Osteocyte (in vitro differentiated cells): ENCODE measurements at regions not wholly inside any gene's neighbourhood (a gene's known extent, or its start where the extent isn't known, plus 50 kb on each side); places are given as distances from the start of the nearest gene placed in this dataset.

Experiments
- DNase-seq: peaks from one replicate; pipeline ENCODE4 v3.0.0; 2021; ENCODE audit warnings: mixed read lengths; ENCODE audit not compliant: unreplicated experiment; ENCODE audit errors: extremely low spot score
- H3K27ac Mint-ChIP-seq: one replicate; pipeline ENCODE4 v1.8.0; 2021; ENCODE audit warnings: mild to moderate bottlenecking, mixed read lengths; ENCODE audit not compliant: unreplicated experiment
- H3K27me3 Mint-ChIP-seq: one replicate; pipeline ENCODE4 v1.8.0; 2021; ENCODE audit warnings: mixed read lengths; ENCODE audit not compliant: unreplicated experiment
- H3K36me3 Mint-ChIP-seq: one replicate; pipeline ENCODE4 v1.8.0; 2021; ENCODE audit warnings: mixed read lengths; ENCODE audit not compliant: unreplicated experiment
- H3K4me1 Mint-ChIP-seq: one replicate; pipeline ENCODE4 v1.8.0; 2021; ENCODE audit warnings: mixed read lengths; ENCODE audit not compliant: unreplicated experiment
- H3K4me3 Mint-ChIP-seq: one replicate; pipeline ENCODE4 v1.8.0; 2021; ENCODE audit warnings: mild to moderate bottlenecking, moderate library complexity, mixed read lengths; ENCODE audit not compliant: unreplicated experiment
- H3K9me3 Mint-ChIP-seq: one replicate; pipeline ENCODE4 v1.8.0; 2021; ENCODE audit warnings: mixed read lengths; ENCODE audit not compliant: unreplicated experiment
- TF ChIP-seq, protein P1 (sequence below): fragments of 200-600 bp; sonication (generic); IDR thresholded peaks from 2 replicates; pipeline ENCODE4 v1.5.0; 2021; ENCODE audit warnings: antibody characterized with exemption, mild to moderate bottlenecking, moderate library complexity

DNA sequence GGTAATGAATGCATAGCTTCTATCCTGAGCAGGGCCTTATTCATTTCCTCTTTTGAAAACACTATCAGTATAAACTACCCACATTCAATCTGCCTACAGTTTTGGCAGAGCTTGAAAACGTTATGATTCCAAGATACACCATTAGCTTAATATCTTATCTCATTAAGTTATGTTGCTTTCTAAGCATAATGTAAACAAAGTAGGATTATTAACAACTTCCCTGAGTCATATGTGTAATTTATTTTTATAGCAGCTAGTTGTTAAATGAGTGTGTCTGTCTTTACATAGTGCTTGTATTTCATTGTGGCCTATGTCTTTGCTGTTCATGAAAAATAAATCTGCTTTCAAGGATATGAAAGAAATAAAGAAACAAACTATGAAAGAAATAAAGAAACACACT is 106.2 kb upstream of the DLX6 start:
- Mint-ChIP-seq H3K27ac (no peak overlapping the region), H3K9me3 (no peaks in the 10 kb centered on the region), H3K36me3 (no peaks in the 10 kb centered on the region), H3K27me3 (peaks cover 3% of the 10 kb centered on the region), H3K4me3 (no peak overlapping the region), H3K4me1 (no peaks in the 10 kb centered on the region)
- TF ChIP-seq, protein P1, sequence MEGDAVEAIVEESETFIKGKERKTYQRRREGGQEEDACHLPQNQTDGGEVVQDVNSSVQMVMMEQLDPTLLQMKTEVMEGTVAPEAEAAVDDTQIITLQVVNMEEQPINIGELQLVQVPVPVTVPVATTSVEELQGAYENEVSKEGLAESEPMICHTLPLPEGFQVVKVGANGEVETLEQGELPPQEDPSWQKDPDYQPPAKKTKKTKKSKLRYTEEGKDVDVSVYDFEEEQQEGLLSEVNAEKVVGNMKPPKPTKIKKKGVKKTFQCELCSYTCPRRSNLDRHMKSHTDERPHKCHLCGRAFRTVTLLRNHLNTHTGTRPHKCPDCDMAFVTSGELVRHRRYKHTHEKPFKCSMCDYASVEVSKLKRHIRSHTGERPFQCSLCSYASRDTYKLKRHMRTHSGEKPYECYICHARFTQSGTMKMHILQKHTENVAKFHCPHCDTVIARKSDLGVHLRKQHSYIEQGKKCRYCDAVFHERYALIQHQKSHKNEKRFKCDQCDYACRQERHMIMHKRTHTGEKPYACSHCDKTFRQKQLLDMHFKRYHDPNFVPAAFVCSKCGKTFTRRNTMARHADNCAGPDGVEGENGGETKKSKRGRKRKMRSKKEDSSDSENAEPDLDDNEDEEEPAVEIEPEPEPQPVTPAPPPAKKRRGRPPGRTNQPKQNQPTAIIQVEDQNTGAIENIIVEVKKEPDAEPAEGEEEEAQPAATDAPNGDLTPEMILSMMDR = no peak
- DNase-seq = no peak

DNA sequence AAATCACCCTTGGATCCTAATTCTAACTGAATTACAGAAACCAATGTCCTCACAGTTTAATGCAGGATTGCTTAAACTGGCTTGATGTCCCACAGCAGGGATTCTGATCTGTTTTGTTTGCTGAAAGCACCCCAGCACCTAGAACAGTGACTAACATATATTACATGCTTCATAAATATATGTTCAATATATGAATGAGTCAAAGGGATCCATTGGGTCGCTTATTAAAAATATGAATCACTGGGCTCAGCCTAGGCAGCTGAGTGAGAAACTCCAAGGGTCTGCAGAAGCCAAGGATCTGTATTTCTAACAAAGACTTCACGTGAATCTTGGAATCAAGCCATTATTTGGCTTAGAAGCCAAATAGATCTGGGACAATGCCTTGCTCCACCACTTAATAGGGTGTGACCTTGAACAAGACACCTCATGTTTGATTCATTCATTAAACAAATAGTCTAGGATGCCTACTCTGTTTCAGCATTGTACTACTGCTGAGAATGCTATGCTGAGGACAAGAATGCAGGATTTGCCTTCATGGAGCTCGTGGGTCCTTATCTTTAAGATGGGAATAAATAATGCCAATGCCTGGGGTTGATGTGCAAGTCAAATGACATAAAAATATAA is 103.4 kb upstream of the DLX6 start:
- no peaks in the 10 kb centered on the region for H3K36me3 Mint-ChIP-seq
- no peaks in the 10 kb centered on the region for H3K4me1 Mint-ChIP-seq
- H3K9me3 Mint-ChIP-seq = no peaks in the 10 kb centered on the region
- peaks cover 4% of the 10 kb centered on the region for H3K27me3 Mint-ChIP-seq
- no peak overlapping the region for H3K4me3 Mint-ChIP-seq
- H3K27ac Mint-ChIP-seq = no peak overlapping the region
- no peak for DNase-seq
- TF ChIP-seq, protein P1 = no peak

DNA sequence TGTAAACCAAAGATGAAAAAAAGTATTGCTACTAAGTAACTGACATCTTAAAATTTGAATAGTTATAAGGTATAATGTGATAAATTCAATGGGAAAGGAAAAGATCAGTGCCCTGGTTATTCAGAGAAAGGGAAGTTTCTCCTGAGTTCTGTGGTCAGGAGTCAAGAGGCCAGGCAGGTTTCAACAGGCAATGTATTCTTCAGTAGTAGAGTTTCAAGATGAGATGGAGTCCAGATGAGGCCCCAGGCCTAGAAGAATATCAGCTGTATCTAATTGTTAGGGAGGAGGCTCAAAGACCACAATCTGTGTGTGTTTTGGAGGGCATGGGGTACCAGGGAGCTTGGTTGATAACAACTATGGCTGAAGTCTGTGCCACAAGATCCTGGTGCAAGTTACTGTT is 101.4 kb upstream of the DLX6 start:
- Mint-ChIP-seq H3K4me3 (no peak overlapping the region), H3K4me1 (no peaks in the 10 kb centered on the region), H3K27me3 (peaks cover 4% of the 10 kb centered on the region), H3K9me3 (no peaks in the 10 kb centered on the region), H3K36me3 (no peaks in the 10 kb centered on the region), H3K27ac (no peak overlapping the region)
- TF ChIP-seq, protein P1 = no peak
- no peak for DNase-seq

DNA sequence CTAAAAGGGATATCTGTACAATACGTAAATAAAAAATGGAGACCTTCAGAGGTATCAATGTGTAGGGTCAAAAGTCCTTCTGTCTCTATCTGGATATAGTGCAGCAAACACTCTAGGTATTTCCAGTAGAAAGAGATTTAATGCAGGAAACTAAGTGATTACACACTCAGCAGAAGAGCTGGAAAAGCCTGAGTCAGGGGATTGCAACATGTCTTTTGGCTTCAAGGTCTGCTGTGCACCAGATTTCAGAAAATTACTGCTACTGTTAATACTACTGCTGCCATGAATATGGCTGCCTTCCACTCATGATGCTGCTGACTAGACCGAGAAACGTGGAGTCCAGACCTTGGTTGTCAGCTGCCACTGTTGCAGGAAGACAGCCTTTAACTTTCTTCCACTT is 94.9 kb upstream of the DLX6 start:
- no peak for DNase-seq
- Mint-ChIP-seq H3K36me3 (no peaks in the 10 kb centered on the region), H3K4me1 (no peaks in the 10 kb centered on the region), H3K9me3 (no peaks in the 10 kb centered on the region), H3K4me3 (no peak overlapping the region), H3K27ac (no peak overlapping the region), H3K27me3 (no peaks in the 10 kb centered on the region)
- TF ChIP-seq, protein P1 = no peak

DNA sequence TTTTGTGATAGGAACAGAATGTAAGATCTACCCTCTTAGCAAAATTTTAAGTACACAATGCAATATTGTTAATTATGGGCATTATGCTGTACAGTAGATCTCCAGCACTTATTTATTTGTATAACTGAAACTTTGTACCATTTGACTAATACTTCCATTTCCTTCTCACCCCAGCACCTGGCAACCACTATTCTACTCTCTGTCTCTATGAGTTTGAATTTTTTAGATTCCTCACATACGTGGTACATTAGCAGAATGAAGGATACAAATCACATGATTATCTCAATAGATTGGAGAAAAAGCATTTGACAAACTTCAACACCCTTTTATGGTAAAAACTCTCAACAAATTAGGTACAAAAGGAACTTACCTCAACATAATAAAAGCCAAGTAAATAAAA is 90.3 kb upstream of the DLX6 start:
- H3K4me3 Mint-ChIP-seq = no peak overlapping the region

More for the DNA sequence above, 90.3 kb upstream of the DLX6 start:
- no peak overlapping the region for H3K27ac Mint-ChIP-seq
- no peaks in the 10 kb centered on the region for H3K27me3 Mint-ChIP-seq
- no peaks in the 10 kb centered on the region for H3K4me1 Mint-ChIP-seq
- H3K9me3 Mint-ChIP-seq = no peaks in the 10 kb centered on the region
- no peak for DNase-seq
- TF ChIP-seq, protein P1 = no peak
- no peaks in the 10 kb centered on the region for H3K36me3 Mint-ChIP-seq
